SK-N-SH (cell line): ENCODE measurements at regions not wholly inside any gene's neighbourhood (a gene's known extent, or its start where the extent isn't known, plus 50 kb on each side); places are given as distances from the start of the nearest gene placed in this dataset.

Experiments used
- CTCF ChIA-PET: fragments of 300-600, 350-600 bp; formaldehyde crosslinking; extraction: SDS; loops from one replicate; lab custom pipeline; 2021; lab: Yijun Ruan, JAX
- POLR2A ChIA-PET: fragments of 350-600 bp; sonication (Branson Sonifier 250); formaldehyde crosslinking; extraction: SDS; loops from one replicate; lab custom pipeline; 2020; ENCODE audit warnings: antibody characterized with exemption, inconsistent platforms; lab: Yijun Ruan, JAX
- DNase-seq: peaks from one replicate; pipeline ENCODE4 v3.0.0; 2012
- H2AFZ ChIP-seq: fragments of 200-600 bp; sonication (generic); 2 replicates; pipeline ENCODE4 v1.8.1; 2016; ENCODE audit warnings: antibody characterized with exemption, mild to moderate bottlenecking, low read depth
- H3F3A ChIP-seq: fragments of 200-600 bp; sonication (generic); replicated peaks from 2 replicates; pipeline ENCODE3; 2016; ENCODE audit warnings: antibody characterized with exemption, mild to moderate bottlenecking; ENCODE audit not compliant: insufficient read depth
- H3K27ac ChIP-seq, 2 experiments: fragments of 200-500 bp in 1 of 2; fragments of 200-600 bp in 1 of 2; sonication (Bioruptor generic) in 1 of 2; sonication (generic), shearing (Covaris generic) in 1 of 2; 2 replicates each; pipeline versions ENCODE4 v1.5.1 to v1.6.1; 2014 to 2016; ENCODE audit warnings: low read depth in 2 of 2, inconsistent platforms in 1 of 2, low read length in 1 of 2, mild to moderate bottlenecking in 1 of 2, mixed read lengths in 1 of 2
- H3K27me3 ChIP-seq: fragments of 200-600 bp; sonication (generic), shearing (Covaris generic); 2 replicates; pipeline ENCODE4 v1.6.1; 2016; ENCODE audit warnings: mixed run types; ENCODE audit not compliant: insufficient read depth
- H3K36me3 ChIP-seq, 2 experiments: fragments of 200-500 bp in 1 of 2; fragments of 200-600 bp in 1 of 2; sonication (Bioruptor generic) in 1 of 2; sonication (generic) in 1 of 2; replicated peaks in 1 of 2; 2 replicates each; pipeline versions ENCODE3 to v1.5.1; 2014 to 2016; ENCODE audit warnings: low read length in 1 of 2, mild to moderate bottlenecking in 1 of 2; ENCODE audit not compliant: insufficient read depth in 2 of 2, control insufficient read depth in 1 of 2
- H3K4me1 ChIP-seq, 2 experiments: fragments of 200-500 bp in 1 of 2; fragments of 200-600 bp in 1 of 2; sonication (Bioruptor generic) in 1 of 2; sonication (generic), shearing (Covaris generic) in 1 of 2; 2 replicates each; pipeline versions ENCODE4 v1.5.1 to v1.6.1; 2014 to 2016; ENCODE audit warnings: low read depth in 1 of 2, low read length in 1 of 2, mixed run types in 1 of 2; ENCODE audit not compliant: insufficient read depth in 2 of 2, control insufficient read depth in 1 of 2
- H3K4me2 ChIP-seq: fragments of 200-600 bp; sonication (generic), shearing (Covaris generic); 2 replicates; pipeline ENCODE4 v1.6.1; 2017; ENCODE audit warnings: mixed run types
- H3K4me3 ChIP-seq, 2 experiments: fragments of 200-500 bp in 1 of 2; fragments of 200-600 bp in 1 of 2; sonication (Bioruptor generic) in 1 of 2; sonication (generic), shearing (Covaris generic) in 1 of 2; 2 replicates each; pipeline versions ENCODE4 v1.5.1 to v1.8.1; 2014 to 2016; ENCODE audit warnings: low read depth in 2 of 2, inconsistent platforms in 1 of 2, low read length in 1 of 2, mild to moderate bottlenecking in 1 of 2, mixed read lengths in 1 of 2, moderate library complexity in 1 of 2
- H3K79me2 ChIP-seq: fragments of 200-600 bp; sonication (generic); 2 replicates; pipeline ENCODE4 v1.8.1; 2017; ENCODE audit warnings: mild to moderate bottlenecking; ENCODE audit not compliant: insufficient read depth
- H3K9ac ChIP-seq: fragments of 200-600 bp; sonication (generic); 2 replicates; pipeline ENCODE4 v1.6.1; 2017; ENCODE audit warnings: mixed run types
- H3K9me2 ChIP-seq: fragments of 200-600 bp; sonication (generic); 2 replicates; pipeline ENCODE4 v1.6.1; 2017; ENCODE audit warnings: mixed run types
- H3K9me3 ChIP-seq: fragments of 200-600 bp; sonication (generic); 2 replicates; pipeline ENCODE4 v1.6.1; 2017; ENCODE audit warnings: mixed run types, mild to moderate bottlenecking, moderate library complexity
- H4K20me1 ChIP-seq: fragments of 200-600 bp; sonication (generic); 2 replicates; pipeline ENCODE4 v1.6.1; 2017; ENCODE audit warnings: mild to moderate bottlenecking, mixed run types; ENCODE audit not compliant: insufficient read depth
- CTCF ChIP-seq: fragments of 200-600 bp; sonication (generic); IDR thresholded peaks from 2 replicates; pipeline ENCODE4 v1.6.1; 2017; ENCODE audit warnings: antibody characterized with exemption, mild to moderate bottlenecking, moderate library complexity
- EP300 ChIP-seq, 2 experiments: IDR thresholded peaks; 2 replicates each; pipeline versions ENCODE4 v1.4.0 to v1.6.1; 2012; ENCODE audit warnings: borderline replicate concordance in 1 of 2, low read depth in 1 of 2, low read length in 1 of 2
- FOSL2 ChIP-seq: IDR thresholded peaks from 2 replicates; pipeline ENCODE4 v1.4.0; 2012; ENCODE audit warnings: low read depth, mild to moderate bottlenecking, moderate library complexity, borderline replicate concordance
- GATA2 ChIP-seq: sonication (generic); formaldehyde crosslinking; IDR thresholded peaks from 2 replicates; pipeline ENCODE4 v1.5.0; 2020; ENCODE audit warnings: mild to moderate bottlenecking, missing genetic modification reagents
- IRF3 ChIP-seq: fragments of 150-350 bp; IDR thresholded peaks from 2 replicates; pipeline ENCODE4 v1.6.1; 2016; ENCODE audit warnings: mild to moderate bottlenecking, low read depth, low read length
- JUND ChIP-seq: IDR thresholded peaks from 2 replicates; pipeline ENCODE4 v1.4.0; 2012
- MAX ChIP-seq: IDR thresholded peaks from 2 replicates; pipeline ENCODE4 v1.4.0; 2012; ENCODE audit warnings: low read depth
- MXI1 ChIP-seq: IDR thresholded peaks from 2 replicates; pipeline ENCODE4 v1.6.1; 2012; ENCODE audit warnings: mild to moderate bottlenecking, low read depth, low read length, improper control_type of control experiment
- POLR2AphosphoS5 ChIP-seq: IDR thresholded peaks from 2 replicates; pipeline ENCODE4 v1.6.1; 2012; ENCODE audit warnings: low read depth, low read length
- RAD21 ChIP-seq: IDR thresholded peaks from 2 replicates; pipeline ENCODE4 v1.6.1; 2012; ENCODE audit warnings: mild to moderate bottlenecking, low read length
- RCOR1 ChIP-seq: fragments of 150-350 bp; IDR thresholded peaks from 2 replicates; pipeline ENCODE4 v1.6.1; 2017; ENCODE audit warnings: antibody characterized with exemption, low read length
- RFX5 ChIP-seq: IDR thresholded peaks from 2 replicates; pipeline ENCODE4 v1.6.1; 2012; ENCODE audit warnings: mild to moderate bottlenecking, improper control_type of control experiment, low read length
- RXRA ChIP-seq: IDR thresholded peaks from 2 replicates; pipeline ENCODE4 v1.4.0; 2012; ENCODE audit warnings: low read depth, mild to moderate bottlenecking, borderline replicate concordance
- SIN3A ChIP-seq: IDR thresholded peaks from 2 replicates; pipeline ENCODE4 v1.6.1; 2012; ENCODE audit warnings: low read depth, mild to moderate bottlenecking, low read length, moderate library complexity, borderline replicate concordance
- TAF1 ChIP-seq: IDR thresholded peaks from 2 replicates; pipeline ENCODE4 v1.6.1; 2012; ENCODE audit warnings: low read depth, mild to moderate bottlenecking, low read length, moderate library complexity, borderline replicate concordance
- TCF12 ChIP-seq: IDR thresholded peaks from 2 replicates; pipeline ENCODE4 v1.4.0; 2012
- TEAD4 ChIP-seq: IDR thresholded peaks from 2 replicates; pipeline ENCODE4 v1.4.0; 2012; ENCODE audit warnings: mild to moderate bottlenecking, borderline replicate concordance; ENCODE audit not compliant: insufficient read depth
- YY1 ChIP-seq: IDR thresholded peaks from 2 replicates; pipeline ENCODE4 v1.4.0; 2012; ENCODE audit warnings: low read depth, mild to moderate bottlenecking
- ZBTB33 ChIP-seq: IDR thresholded peaks from 2 replicates; pipeline ENCODE4 v1.4.0; 2012; ENCODE audit warnings: low read depth, borderline replicate concordance
- WGBS: methylation state at CpG from one replicate; pipeline ENCODE4 v1.1.6; 2017; ENCODE audit warnings: low lambda C conversion rate; 5-methylcytosine and 5-hydroxymethylcytosine counted together

- no peaks in the 10 kb centered on the region for H3F3A ChIP-seq
- H3K79me2 ChIP-seq = no peaks in the 10 kb centered on the region
- no peak for DNase-seq
- 11% methylated on average over 4 of the region's 4 CpGs for WGBS
- H3K36me3 ChIP-seq = no peaks in the 10 kb centered on the region
- H3K27ac ChIP-seq = no peak overlapping the region
- no peaks in the 10 kb centered on the region for H3K4me1 ChIP-seq
- POLR2A ChIA-PET = no interaction called here
- H3K9me3 ChIP-seq = no peaks in the 10 kb centered on the region
- TF ChIP-seq TEAD4 (no peak), SIN3A (no peak), TAF1 (no peak), RFX5 (no peak), RAD21 (no peak), MAX (no peak), JUND (no peak), IRF3 (no peak), YY1 (no peak), FOSL2 (no peak), RCOR1 (no peak), GATA2 (CRISPR knock-in tag) (no peak)
- H3K27me3 ChIP-seq = no peaks in the 10 kb centered on the region
- H3K9ac ChIP-seq = no peak overlapping the region
- no peaks in the 10 kb centered on the region for H4K20me1 ChIP-seq
- H3K9me2 ChIP-seq = no peaks in the 10 kb centered on the region
- H2AFZ ChIP-seq = no peak overlapping the region
- CTCF ChIA-PET = no interaction called here
- no peak overlapping the region for H3K4me2 ChIP-seq
- no peak overlapping the region for H3K4me3 ChIP-seq
Observed at GRCh38 chr21:15278851-15279250, 214.1 kb upstream of the NRIP1 start.

- Histone ChIP-seq H3K27ac (no peak overlapping the region), H3K36me3 (no peaks in the 10 kb centered on the region), H2AFZ (no peak overlapping the region), H4K20me1 (no peaks in the 10 kb centered on the region), H3K79me2 (no peaks in the 10 kb centered on the region), H3K9me3 (no peaks in the 10 kb centered on the region), H3K4me3 (no peak overlapping the region), H3K4me2 (no peak overlapping the region), H3K9ac (no peak overlapping the region), H3K4me1 (no peaks in the 10 kb centered on the region), H3K9me2 (no peaks in the 10 kb centered on the region), H3F3A (no peaks in the 10 kb centered on the region)
- ChIA-PET CTCF (no interaction called here), POLR2A (no interaction called here)
- DNase-seq = no peak
- 9% methylated on average over 1 of the region's 1 CpG for WGBS
- TF ChIP-seq YY1 = no peak
- no peak for TF ChIP-seq TCF12
- no peak for TF ChIP-seq POLR2AphosphoS5
- TF ChIP-seq ZBTB33 = no peak
- TF ChIP-seq CTCF = no peak
- TF ChIP-seq MXI1 = no peak
- no peak for TF ChIP-seq JUND
- TF ChIP-seq SIN3A = no peak
- TF ChIP-seq RXRA = no peak
- no peak for TF ChIP-seq EP300 (IDR thresholded peaks at IDR 0.05; ENCODE audit: borderline replicate concordance in 1 of 2, low read depth in 1 of 2, low read length in 1 of 2)
- TF ChIP-seq FOSL2 = no peak
- TF ChIP-seq TAF1 = no peak
- TF ChIP-seq, all 33 proteins: peak for 0
- no peaks in the 10 kb centered on the region for H3K27me3 ChIP-seq
Observed at GRCh38 chr21:15279482-15279881, 214.7 kb upstream of the NRIP1 start.
